ENCODE measurements at regions not wholly inside any gene's neighbourhood (a gene's known extent, or its start where the extent isn't known, plus 50 kb on each side); places are given as distances from the start of the nearest gene placed in this dataset.
"Not testable (repeated sequence)": the region's sequence is repeated elsewhere in the genome, so short reads cannot be mapped to it uniquely, and the experiment has no call there.

GRCh38 chr3:180447136-180447535, 154.8 kb upstream of the TTC14 start:
- TF ChIP-seq CTCF (IDR thresholded peaks at IDR 0.05; ENCODE audit: low read depth, low read length) = no peak
- H3K27ac ChIP-seq (ENCODE audit: low read depth, low read length) = no peak overlapping the region
- POLR2A ChIA-PET = no interaction called here
- CTCF ChIA-PET = no interaction called here
- no peaks in the 10 kb centered on the region; the same call in 1 of the 2 replicates for H3K9me3 ChIP-seq (ENCODE audit: control insufficient read depth, insufficient read depth, low read length)
- no peak for DNase-seq (ENCODE audit: low read depth, low spot score)
- H3K27me3 ChIP-seq (ENCODE audit: control insufficient read depth, insufficient read depth, low read length) = no peaks in the 10 kb centered on the region
- H3K4me3 ChIP-seq (ENCODE audit: low read depth, low read length) = no peak overlapping the region

- CTCF ChIA-PET; H3K4me3 ChIP-seq (ENCODE audit: low read depth, low read length); POLR2A ChIA-PET; DNase-seq (ENCODE audit: low read depth, low spot score); H3K27ac ChIP-seq (ENCODE audit: low read depth, low read length); H3K9me3 ChIP-seq (ENCODE audit: control insufficient read depth, insufficient read depth, low read length); H3K27me3 ChIP-seq (ENCODE audit: control insufficient read depth, insufficient read depth, low read length): not testable (repeated sequence)
These were observed 153.6 kb upstream of the TTC14 start for GRCh38 chr3:180448407-180448806.

DNA sequence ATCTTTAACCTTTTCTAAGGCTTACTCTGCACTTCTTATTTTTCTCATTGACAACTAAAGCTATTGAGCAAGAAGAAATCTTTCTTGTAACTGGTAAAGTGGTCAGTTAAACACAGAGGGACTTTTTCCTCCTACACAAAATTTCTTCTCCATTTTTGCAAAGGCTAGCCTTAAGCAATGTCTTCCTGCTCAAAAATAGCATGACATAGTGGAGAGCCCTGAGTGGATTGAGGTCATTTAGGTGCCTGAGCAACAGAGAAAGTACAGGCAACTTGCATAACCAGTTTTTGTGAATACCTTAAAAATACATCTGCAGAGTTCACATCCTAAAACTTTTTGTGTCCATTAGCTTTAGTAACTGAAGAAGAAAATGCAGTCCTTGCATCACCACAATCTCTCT, 144.7 kb upstream of the TTC14 start:
- Histone ChIP-seq H3K27ac (ENCODE audit: low read depth, low read length) (no peak overlapping the region), H3K9me3 (ENCODE audit: control insufficient read depth, insufficient read depth, low read length) (no peaks in the 10 kb centered on the region), H3K4me3 (ENCODE audit: low read depth, low read length) (no peak overlapping the region), H3K27me3 (ENCODE audit: control insufficient read depth, insufficient read depth, low read length) (no peaks in the 10 kb centered on the region)
- DNase-seq (ENCODE audit: low read depth, low spot score) = no peak
- ChIA-PET CTCF (no interaction called here), POLR2A (no interaction called here)
- no peak for TF ChIP-seq CTCF (IDR thresholded peaks at IDR 0.05; ENCODE audit: low read depth, low read length)

- CTCF ChIA-PET = no interaction called here
- Histone ChIP-seq H3K27ac (ENCODE audit: low read depth, low read length) (no peak overlapping the region), H3K27me3 (ENCODE audit: control insufficient read depth, insufficient read depth, low read length) (no peaks in the 10 kb centered on the region), H3K9me3 (ENCODE audit: control insufficient read depth, insufficient read depth, low read length) (no peaks in the 10 kb centered on the region; the same call in 1 of the 2 replicates), H3K4me3 (ENCODE audit: low read depth, low read length) (no peak overlapping the region)
- no peak for TF ChIP-seq CTCF (IDR thresholded peaks at IDR 0.05; ENCODE audit: low read depth, low read length)
- no peak for DNase-seq (ENCODE audit: low read depth, low spot score)
- POLR2A ChIA-PET = no interaction called here
These were observed 135.5 kb upstream of the TTC14 start for GRCh38 chr3:180466401-180467011.

- no peaks in the 10 kb centered on the region for H3K27me3 ChIP-seq (ENCODE audit: control insufficient read depth, insufficient read depth, low read length)
- no peak overlapping the region for H3K4me3 ChIP-seq (ENCODE audit: low read depth, low read length)
- no peak overlapping the region for H3K27ac ChIP-seq (ENCODE audit: low read depth, low read length)
- no peak for TF ChIP-seq CTCF (IDR thresholded peaks at IDR 0.05; ENCODE audit: low read depth, low read length)
- no peaks in the 10 kb centered on the region; the same call in 1 of the 2 replicates for H3K9me3 ChIP-seq (ENCODE audit: control insufficient read depth, insufficient read depth, low read length)
- ChIA-PET POLR2A (no interaction called here), CTCF (no interaction called here)
- no peak for DNase-seq (ENCODE audit: low read depth, low spot score)
These were observed 134.8 kb upstream of the TTC14 start for GRCh38 chr3:180467177-180467576.

DNA sequence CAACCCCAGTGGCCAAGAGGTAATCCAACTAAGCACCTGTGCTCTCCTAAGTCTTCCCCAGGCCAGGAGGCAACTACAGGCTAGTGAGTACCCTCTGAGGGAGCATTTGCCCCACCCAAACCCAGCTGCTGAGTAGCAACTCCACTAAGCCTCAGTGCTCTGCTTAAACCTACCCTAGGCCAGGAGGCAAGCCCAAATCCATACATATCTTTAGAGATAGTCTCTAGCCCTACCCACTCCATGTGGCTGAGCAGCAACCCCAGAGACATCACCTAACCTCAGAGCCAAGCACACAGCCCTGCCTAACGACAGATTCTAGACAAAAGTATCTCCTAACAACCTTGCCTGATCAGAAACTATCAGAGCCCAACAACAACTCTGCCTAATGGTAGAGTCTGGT, 132.8 kb upstream of the TTC14 start:
- POLR2A ChIA-PET = no interaction called here
- Histone ChIP-seq H3K27ac (ENCODE audit: low read depth, low read length) (no peak overlapping the region), H3K4me3 (ENCODE audit: low read depth, low read length) (no peak overlapping the region), H3K27me3 (ENCODE audit: control insufficient read depth, insufficient read depth, low read length) (no peaks in the 10 kb centered on the region), H3K9me3 (ENCODE audit: control insufficient read depth, insufficient read depth, low read length) (no peaks in the 10 kb centered on the region; the same call in 1 of the 2 replicates)
- DNase-seq (ENCODE audit: low read depth, low spot score) = no peak
- no peak for TF ChIP-seq CTCF (IDR thresholded peaks at IDR 0.05; ENCODE audit: low read depth, low read length)
- CTCF ChIA-PET = no interaction called here
